Neural cell (in vitro differentiated cells): ENCODE measurements at regions not wholly inside any gene's neighbourhood (a gene's known extent, or its start where the extent isn't known, plus 50 kb on each side); places are given as distances from the start of the nearest gene placed in this dataset.

Experiments used
- H2AFZ ChIP-seq: fragments of 200-600, 300-800 bp; sonication (generic), shearing (Covaris generic); 2 replicates; pipeline ENCODE4 v1.6.0; 2014; ENCODE audit warnings: low read depth, mild to moderate bottlenecking, antibody characterized with exemption, low read length, moderate library complexity
- H3F3A ChIP-seq: fragments of 200-600 bp; shearing (Covaris generic); 2 replicates; pipeline ENCODE4 v1.6.1; 2016; ENCODE audit warnings: mild to moderate bottlenecking, moderate library complexity, mixed read lengths, antibody characterized with exemption, low read length; ENCODE audit not compliant: insufficient read depth, poor library complexity, severe bottlenecking
- H3K27ac ChIP-seq: fragments of 200-600, 300-800 bp; sonication (generic), shearing (Covaris generic); 2 replicates; pipeline ENCODE4 v1.5.1; 2014; ENCODE audit warnings: mild to moderate bottlenecking, low read length, moderate library complexity
- H3K27me3 ChIP-seq: fragments of 300-800, 200-600 bp; sonication (generic), shearing (Covaris generic); 2 replicates; pipeline ENCODE4 v1.6.0; 2014; ENCODE audit warnings: mild to moderate bottlenecking, low read depth, low read length, moderate library complexity; ENCODE audit not compliant: insufficient read depth
- H3K36me3 ChIP-seq: fragments of 300-800, 200-600 bp; sonication (generic), shearing (Covaris generic); 2 replicates; pipeline ENCODE4 v1.5.1; 2014; ENCODE audit warnings: mild to moderate bottlenecking, antibody characterized with exemption, low read length, moderate library complexity; ENCODE audit not compliant: insufficient read depth
- H3K4me2 ChIP-seq: fragments of 300-800, 200-600 bp; sonication (generic), shearing (Covaris generic); 2 replicates; pipeline ENCODE4 v1.6.0; 2014; ENCODE audit warnings: mild to moderate bottlenecking, low read length
- H3K4me3 ChIP-seq: fragments of 300-800, 200-600 bp; sonication (generic), shearing (Covaris generic); 2 replicates; pipeline ENCODE4 v1.5.1; 2014; ENCODE audit warnings: mild to moderate bottlenecking, low read length, moderate library complexity
- H3K79me2 ChIP-seq: fragments of 200-600 bp; shearing (Covaris generic); replicated peaks from 2 replicates; pipeline ENCODE4 v1.6.0; 2014; ENCODE audit warnings: mild to moderate bottlenecking, low read length, moderate library complexity; ENCODE audit not compliant: insufficient read depth
- H3K9ac ChIP-seq: fragments of 300-800, 200-600 bp; sonication (generic), shearing (Covaris generic); 2 replicates; pipeline ENCODE4 v1.6.1; 2016; ENCODE audit warnings: mild to moderate bottlenecking, low read length, mixed read lengths
- H3K9me2 ChIP-seq: fragments of 200-600 bp; shearing (Covaris generic); 2 replicates; pipeline ENCODE4 v1.6.1; 2016; ENCODE audit warnings: mild to moderate bottlenecking, low read length, mixed read lengths; ENCODE audit not compliant: insufficient read depth
- H3K9me3 ChIP-seq: fragments of 200-600, 300-800 bp; sonication (generic), shearing (Covaris generic); 2 replicates; pipeline ENCODE4 v1.6.1; 2016; ENCODE audit warnings: mild to moderate bottlenecking, mixed run types, low read length, moderate library complexity, mixed read lengths
- H4K20me1 ChIP-seq: fragments of 200-600 bp; shearing (Covaris generic); 2 replicates; pipeline ENCODE4 v1.6.1; 2016; ENCODE audit warnings: mild to moderate bottlenecking, mixed run types; ENCODE audit not compliant: insufficient read depth
- CTCF ChIP-seq: fragments of 450-650 bp; IDR thresholded peaks from 2 replicates; pipeline ENCODE4 v1.5.1; 2014; ENCODE audit warnings: antibody characterized with exemption, mild to moderate bottlenecking, moderate library complexity; ENCODE audit not compliant: poor library complexity, severe bottlenecking
- EP300 ChIP-seq: fragments of 450-650 bp; conservative IDR thresholded peaks from 2 replicates; pipeline ENCODE4 v1.6.1; 2014; ENCODE audit warnings: antibody characterized with exemption, mild to moderate bottlenecking, moderate library complexity; ENCODE audit not compliant: poor library complexity, severe bottlenecking
- EZH2 ChIP-seq: fragments of 200-600, 300-800 bp; shearing (Covaris generic), sonication (generic); IDR thresholded peaks from 2 replicates; pipeline ENCODE4 v1.6.1; 2014; ENCODE audit warnings: antibody characterized with exemption, low read length, borderline replicate concordance, mild to moderate bottlenecking; ENCODE audit not compliant: insufficient read depth, poor library complexity, severe bottlenecking
- MXI1 ChIP-seq: fragments of 450-650 bp; conservative IDR thresholded peaks from 2 replicates; pipeline ENCODE4 v1.6.1; 2014; ENCODE audit warnings: antibody characterized with exemption, mild to moderate bottlenecking; ENCODE audit not compliant: poor library complexity, severe bottlenecking
- POLR2AphosphoS5 ChIP-seq: IDR thresholded peaks from 2 replicates; pipeline ENCODE4 v1.6.1; 2012
- RAD21 ChIP-seq: fragments of 450-650 bp; conservative IDR thresholded peaks from 2 replicates; pipeline ENCODE4 v1.6.1; 2014; ENCODE audit warnings: antibody characterized with exemption, mild to moderate bottlenecking, moderate library complexity
- REST ChIP-seq: IDR thresholded peaks from 2 replicates; pipeline ENCODE4 v1.6.1; 2012; ENCODE audit warnings: borderline replicate concordance
- SMC3 ChIP-seq: fragments of 450-650 bp; conservative IDR thresholded peaks from 2 replicates; pipeline ENCODE4 v1.6.1; 2014; ENCODE audit warnings: antibody characterized with exemption, mild to moderate bottlenecking, moderate library complexity; ENCODE audit not compliant: poor library complexity
- TAF1 ChIP-seq: IDR thresholded peaks from 2 replicates; pipeline ENCODE4 v1.6.1; 2012; ENCODE audit warnings: low read depth

- no peak for TF ChIP-seq REST
- TF ChIP-seq SMC3, result no peak
- TF ChIP-seq POLR2AphosphoS5, result no peak
- no peak for TF ChIP-seq RAD21
- TF ChIP-seq EZH2, result no peak
- no peak for TF ChIP-seq MXI1
- TF ChIP-seq EP300, result no peak
- TF ChIP-seq TAF1, result no peak
- TF ChIP-seq CTCF, result no peak
- Histone ChIP-seq H4K20me1 (no peaks in the 10 kb centered on the region), H3K9me2 (peaks cover 2% of the 10 kb centered on the region)
Measured at GRCh38 chr7:21089653-21090052, 303.0 kb upstream of the SP8 start.

GRCh38 chr7:21092766-21093702 lies 306.3 kb upstream of the SP8 start:
- no peak for TF ChIP-seq RAD21
- TF ChIP-seq POLR2AphosphoS5, result peak; percentile 68
- TF ChIP-seq CTCF, result no peak
- TF ChIP-seq EP300, result peak; percentile 74
- no peak for TF ChIP-seq TAF1
- TF ChIP-seq MXI1, result no peak
- no peak for TF ChIP-seq EZH2
- TF ChIP-seq REST, result no peak
- TF ChIP-seq SMC3, result peak; percentile 24

More at GRCh38 chr7:21089653-21090052, 303.0 kb upstream of the SP8 start:
- Histone ChIP-seq H3K4me3 (no peak overlapping the region), H3K79me2 (no peaks in the 10 kb centered on the region), H3K9ac (no peak overlapping the region), H3K27me3 (no peaks in the 10 kb centered on the region), H3K4me2 (no peak overlapping the region), H2AFZ (no peak overlapping the region), H3K36me3 (no peaks in the 10 kb centered on the region), H3F3A (no peaks in the 10 kb centered on the region), H3K9me3 (no peaks in the 10 kb centered on the region), H3K27ac (no peak overlapping the region)

More at GRCh38 chr7:21092766-21093702, 306.3 kb upstream of the SP8 start:
- Histone ChIP-seq H3K27me3 (no peaks in the 10 kb centered on the region), H3K4me2 (no peak overlapping the region), H3K27ac (no peak overlapping the region), H4K20me1 (no peaks in the 10 kb centered on the region), H3K79me2 (no peaks in the 10 kb centered on the region), H3F3A (no peaks in the 10 kb centered on the region), H3K36me3 (no peaks in the 10 kb centered on the region), H3K9ac (no peak overlapping the region), H3K4me3 (no peak overlapping the region), H2AFZ (no peak overlapping the region), H3K9me2 (peaks cover 2% of the 10 kb centered on the region), H3K9me3 (no peaks in the 10 kb centered on the region)
